ENCODE measurements at regions not wholly inside any gene's neighbourhood (a gene's known extent, or its start where the extent isn't known, plus 50 kb on each side); places are given as distances from the start of the nearest gene placed in this dataset.

DNA sequence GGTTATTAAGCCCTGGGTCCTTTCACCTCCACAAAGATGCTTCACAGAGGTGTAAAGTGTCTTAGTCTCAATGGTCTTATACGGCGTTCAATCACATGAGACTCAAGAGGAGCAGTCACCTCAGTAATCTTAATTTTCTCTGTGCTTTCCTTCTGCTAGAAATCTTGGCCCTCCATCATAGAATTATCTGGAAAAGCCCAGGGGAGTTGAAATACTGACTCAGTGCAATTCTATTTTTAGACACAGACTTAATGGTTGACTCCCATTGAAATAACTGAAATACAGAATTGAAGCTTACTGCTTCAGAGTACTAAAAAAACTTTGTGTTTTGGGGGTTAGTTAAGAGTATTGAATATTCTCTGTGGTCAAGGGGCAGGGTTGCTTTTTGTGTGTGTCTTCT is 94.5 kb upstream of the IL15 start:
- no peaks in the 10 kb centered on the region for H3K36me3 ChIP-seq (ENCODE audit: insufficient read depth, low read length, poor library complexity, severe bottlenecking)
- no peak for DNase-seq (ENCODE audit: low spot score)
- H3K27ac ChIP-seq (ENCODE audit: low read depth, low read length, poor library complexity, severe bottlenecking): no peak overlapping the region
- TF ChIP-seq EZH2 (IDR thresholded peaks at IDR 0.05; ENCODE audit: borderline replicate concordance, low read depth, low read length, poor library complexity, severe bottlenecking): no peak
- TF ChIP-seq, protein P1, sequence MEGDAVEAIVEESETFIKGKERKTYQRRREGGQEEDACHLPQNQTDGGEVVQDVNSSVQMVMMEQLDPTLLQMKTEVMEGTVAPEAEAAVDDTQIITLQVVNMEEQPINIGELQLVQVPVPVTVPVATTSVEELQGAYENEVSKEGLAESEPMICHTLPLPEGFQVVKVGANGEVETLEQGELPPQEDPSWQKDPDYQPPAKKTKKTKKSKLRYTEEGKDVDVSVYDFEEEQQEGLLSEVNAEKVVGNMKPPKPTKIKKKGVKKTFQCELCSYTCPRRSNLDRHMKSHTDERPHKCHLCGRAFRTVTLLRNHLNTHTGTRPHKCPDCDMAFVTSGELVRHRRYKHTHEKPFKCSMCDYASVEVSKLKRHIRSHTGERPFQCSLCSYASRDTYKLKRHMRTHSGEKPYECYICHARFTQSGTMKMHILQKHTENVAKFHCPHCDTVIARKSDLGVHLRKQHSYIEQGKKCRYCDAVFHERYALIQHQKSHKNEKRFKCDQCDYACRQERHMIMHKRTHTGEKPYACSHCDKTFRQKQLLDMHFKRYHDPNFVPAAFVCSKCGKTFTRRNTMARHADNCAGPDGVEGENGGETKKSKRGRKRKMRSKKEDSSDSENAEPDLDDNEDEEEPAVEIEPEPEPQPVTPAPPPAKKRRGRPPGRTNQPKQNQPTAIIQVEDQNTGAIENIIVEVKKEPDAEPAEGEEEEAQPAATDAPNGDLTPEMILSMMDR (conservative IDR thresholded peaks at IDR 0.05; ENCODE audit: low read depth, low read length): no peak
- H3K27me3 ChIP-seq (replicated peaks; ENCODE audit: insufficient read depth, low read depth, low read length, poor library complexity): no peaks in the 10 kb centered on the region
- no peak overlapping the region for H3K4me3 ChIP-seq (ENCODE audit: low read depth, low read length, poor library complexity, severe bottlenecking)
- CTCF ChIA-PET: no interaction called here
- no TSS peak for BruUV-seq (replicated peaks)
- H3K4me1 ChIP-seq (ENCODE audit: insufficient read depth, low read length, poor library complexity, severe bottlenecking): no peaks in the 10 kb centered on the region
- intact Hi-C loops (cut with micrococcal nuclease; ENCODE audit: unreplicated experiment): no loop called here
- POLR2A ChIA-PET (ENCODE audit: low non-redundant PET): no interaction called here
- peaks cover 7% of the 10 kb centered on the region for H3K9me3 ChIP-seq (ENCODE audit: low read depth, low read length, poor library complexity, severe bottlenecking)

DNA sequence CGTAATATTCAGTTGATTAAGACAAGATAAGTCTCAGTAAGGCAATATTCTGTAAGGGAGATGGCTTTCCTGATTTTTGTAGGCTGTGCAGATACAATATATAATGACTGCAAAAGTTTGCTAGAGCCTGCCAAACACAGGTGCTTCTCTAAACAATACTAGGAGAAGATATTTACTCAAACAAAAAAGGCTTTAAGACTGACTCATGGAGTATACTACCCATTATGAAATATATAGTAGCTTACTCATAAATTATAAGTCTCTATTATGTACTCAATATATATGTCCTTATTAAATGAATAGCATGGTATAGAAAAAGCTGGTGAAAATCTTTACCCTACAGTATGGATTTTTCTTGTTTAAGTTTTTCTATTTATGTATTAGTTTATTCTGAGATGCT is 93.2 kb upstream of the IL15 start:
- TF ChIP-seq EZH2 (IDR thresholded peaks at IDR 0.05; ENCODE audit: borderline replicate concordance, low read depth, low read length, poor library complexity, severe bottlenecking): no peak
- TF ChIP-seq, protein P1 (conservative IDR thresholded peaks at IDR 0.05; ENCODE audit: low read depth, low read length): no peak
- Histone ChIP-seq H3K27me3 (replicated peaks; ENCODE audit: insufficient read depth, low read depth, low read length, poor library complexity) (no peaks in the 10 kb centered on the region), H3K27ac (ENCODE audit: low read depth, low read length, poor library complexity, severe bottlenecking) (no peak overlapping the region), H3K4me3 (ENCODE audit: low read depth, low read length, poor library complexity, severe bottlenecking) (no peak overlapping the region), H3K4me1 (ENCODE audit: insufficient read depth, low read length, poor library complexity, severe bottlenecking) (no peaks in the 10 kb centered on the region), H3K36me3 (ENCODE audit: insufficient read depth, low read length, poor library complexity, severe bottlenecking) (no peaks in the 10 kb centered on the region), H3K9me3 (ENCODE audit: low read depth, low read length, poor library complexity, severe bottlenecking) (peaks cover 5% of the 10 kb centered on the region)
- DNase-seq (ENCODE audit: low spot score): no peak
- CTCF ChIA-PET: no interaction called here
- no TSS peak for BruUV-seq (replicated peaks)
- POLR2A ChIA-PET (ENCODE audit: low non-redundant PET): no interaction called here
- intact Hi-C loops (cut with micrococcal nuclease; ENCODE audit: unreplicated experiment): no loop called here

DNA sequence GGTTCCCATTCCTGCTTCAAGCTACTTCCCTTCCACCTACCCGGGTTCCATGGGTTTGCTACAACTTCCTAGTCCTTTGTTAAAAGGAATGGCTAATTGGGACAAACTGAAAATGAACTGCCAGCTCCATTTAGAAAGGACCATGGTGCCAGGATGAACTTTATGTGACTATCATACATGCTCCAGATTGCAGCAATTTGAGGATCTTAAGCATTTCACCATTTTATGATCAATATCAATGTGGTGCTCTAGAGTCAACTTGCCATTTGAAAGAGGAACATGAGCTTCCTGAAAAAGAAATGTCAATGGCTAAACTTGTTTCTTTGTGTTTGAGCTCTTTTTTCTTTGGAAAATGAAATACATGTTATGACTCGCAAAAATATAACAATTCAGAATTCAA is 92.7 kb upstream of the IL15 start:
- POLR2A ChIA-PET (ENCODE audit: low non-redundant PET): no interaction called here
- no TSS peak for BruUV-seq (replicated peaks)

More for the DNA sequence above, 92.7 kb upstream of the IL15 start:
- no peaks in the 10 kb centered on the region for H3K9me3 ChIP-seq (ENCODE audit: low read depth, low read length, poor library complexity, severe bottlenecking)
- no peaks in the 10 kb centered on the region for H3K27me3 ChIP-seq (replicated peaks; ENCODE audit: insufficient read depth, low read depth, low read length, poor library complexity)
- CTCF ChIA-PET: no interaction called here
- no peak for TF ChIP-seq EZH2 (IDR thresholded peaks at IDR 0.05; ENCODE audit: borderline replicate concordance, low read depth, low read length, poor library complexity, severe bottlenecking)
- TF ChIP-seq, protein P1 (conservative IDR thresholded peaks at IDR 0.05; ENCODE audit: low read depth, low read length): no peak
- no peak for DNase-seq (ENCODE audit: low spot score)
- H3K27ac ChIP-seq (ENCODE audit: low read depth, low read length, poor library complexity, severe bottlenecking): no peak overlapping the region
- H3K36me3 ChIP-seq (ENCODE audit: insufficient read depth, low read length, poor library complexity, severe bottlenecking): no peaks in the 10 kb centered on the region
- intact Hi-C loops (cut with micrococcal nuclease; ENCODE audit: unreplicated experiment): no loop called here
- no peak overlapping the region for H3K4me3 ChIP-seq (ENCODE audit: low read depth, low read length, poor library complexity, severe bottlenecking)
- H3K4me1 ChIP-seq (ENCODE audit: insufficient read depth, low read length, poor library complexity, severe bottlenecking): no peaks in the 10 kb centered on the region

Measured in A673 (cell line).